Adrenal gland (tissue), 5 donors: ENCODE measurements at regions not wholly inside any gene's neighbourhood (a gene's known extent, or its start where the extent isn't known, plus 50 kb on each side); places are given as distances from the start of the nearest gene placed in this dataset.

Experiments
- POLR2A ChIP-seq, 2 donors: fragments of 450-650 bp; IDR thresholded peaks; one replicate each; pipeline ENCODE4 v1.6.1; 2017; ENCODE audit warnings: antibody characterized with exemption in 2 of 2, mild to moderate bottlenecking in 2 of 2, moderate library complexity in 1 of 2
- TF ChIP-seq, protein P1 (sequence below), 6 experiments: fragments of 450-650 bp in 4 of 6; fragments of 200-600 bp in 2 of 6; sonication (generic) in 1 of 6; IDR thresholded peaks; 1 replicate in 5 of 6; 2 replicates in 1 of 6; pipeline versions ENCODE4 v1.5.1 to v1.8.0; 2016 to 2021; ENCODE audit warnings: antibody characterized with exemption in 6 of 6, mild to moderate bottlenecking in 2 of 6, moderate library complexity in 1 of 6
- donor health status: DM: no; HTN: no; CAD: no.

GRCh38 chr20:8960241-8960640, 108.6 kb upstream of the PLCB4 start:
- TF ChIP-seq, protein P1, sequence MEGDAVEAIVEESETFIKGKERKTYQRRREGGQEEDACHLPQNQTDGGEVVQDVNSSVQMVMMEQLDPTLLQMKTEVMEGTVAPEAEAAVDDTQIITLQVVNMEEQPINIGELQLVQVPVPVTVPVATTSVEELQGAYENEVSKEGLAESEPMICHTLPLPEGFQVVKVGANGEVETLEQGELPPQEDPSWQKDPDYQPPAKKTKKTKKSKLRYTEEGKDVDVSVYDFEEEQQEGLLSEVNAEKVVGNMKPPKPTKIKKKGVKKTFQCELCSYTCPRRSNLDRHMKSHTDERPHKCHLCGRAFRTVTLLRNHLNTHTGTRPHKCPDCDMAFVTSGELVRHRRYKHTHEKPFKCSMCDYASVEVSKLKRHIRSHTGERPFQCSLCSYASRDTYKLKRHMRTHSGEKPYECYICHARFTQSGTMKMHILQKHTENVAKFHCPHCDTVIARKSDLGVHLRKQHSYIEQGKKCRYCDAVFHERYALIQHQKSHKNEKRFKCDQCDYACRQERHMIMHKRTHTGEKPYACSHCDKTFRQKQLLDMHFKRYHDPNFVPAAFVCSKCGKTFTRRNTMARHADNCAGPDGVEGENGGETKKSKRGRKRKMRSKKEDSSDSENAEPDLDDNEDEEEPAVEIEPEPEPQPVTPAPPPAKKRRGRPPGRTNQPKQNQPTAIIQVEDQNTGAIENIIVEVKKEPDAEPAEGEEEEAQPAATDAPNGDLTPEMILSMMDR (IDR thresholded peaks at IDR 0.05), result no peak
- no peak for TF ChIP-seq POLR2A (IDR thresholded peaks at IDR 0.05)
